ENCODE measurements at regions not wholly inside any gene's neighbourhood (a gene's known extent, or its start where the extent isn't known, plus 50 kb on each side); places are given as distances from the start of the nearest gene placed in this dataset.

DNA sequence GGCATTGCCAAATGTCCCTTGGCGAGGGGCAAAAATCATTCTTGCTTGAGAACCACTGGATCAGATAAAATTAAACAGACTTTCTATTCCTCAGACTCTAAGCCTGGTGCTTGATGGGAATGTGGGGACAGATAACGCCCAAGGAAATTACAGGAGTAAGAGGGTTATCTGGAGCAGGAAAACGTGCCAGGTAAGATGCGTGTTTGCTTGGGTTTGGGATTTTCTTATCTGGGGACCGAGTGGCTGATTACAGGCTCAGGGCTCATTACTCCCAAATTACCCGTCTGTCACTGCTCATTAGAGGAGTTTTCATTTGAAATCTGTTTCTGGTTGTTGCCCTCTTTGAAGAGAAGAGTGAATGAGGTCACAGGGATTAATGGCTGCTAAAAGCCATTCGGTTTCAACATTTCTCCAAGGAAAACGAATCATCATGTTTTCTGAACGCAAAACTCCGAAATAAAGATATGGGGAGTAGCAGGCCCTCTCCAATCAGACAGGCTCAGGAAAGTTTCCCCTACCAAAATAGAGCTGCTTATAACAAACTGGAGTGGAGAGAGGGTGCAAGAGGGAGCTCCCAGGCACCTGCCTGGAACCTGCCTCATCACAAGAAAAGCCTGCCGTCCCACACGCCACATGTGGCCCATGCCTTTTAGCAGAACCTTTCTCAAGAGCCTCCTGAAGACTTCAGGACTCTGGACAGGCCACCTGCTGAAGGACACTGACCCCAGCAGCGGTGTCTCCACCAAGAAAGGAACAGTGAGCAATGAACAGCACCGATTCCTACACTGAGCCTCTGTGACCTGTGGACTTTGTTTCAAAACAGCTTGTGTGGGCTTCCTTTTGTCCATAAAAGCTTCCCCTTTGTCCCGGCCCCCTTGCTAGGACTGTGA lies 136.4 kb downstream of the ICE1 start:
- DNase-seq (ENCODE audit: insufficient read length) (no peak), FAIRE-seq (no peak)
- TF ChIP-seq POLR2A (IDR thresholded peaks at IDR 0.05; ENCODE audit: low read depth, low read length) = no peak
- no peak for TF ChIP-seq TAF1 (IDR thresholded peaks at IDR 0.05; ENCODE audit: borderline replicate concordance, low read depth, low read length)
- no peak for TF ChIP-seq POLR2AphosphoS5 (IDR thresholded peaks at IDR 0.05; ENCODE audit: low read depth, low read length)

DNA sequence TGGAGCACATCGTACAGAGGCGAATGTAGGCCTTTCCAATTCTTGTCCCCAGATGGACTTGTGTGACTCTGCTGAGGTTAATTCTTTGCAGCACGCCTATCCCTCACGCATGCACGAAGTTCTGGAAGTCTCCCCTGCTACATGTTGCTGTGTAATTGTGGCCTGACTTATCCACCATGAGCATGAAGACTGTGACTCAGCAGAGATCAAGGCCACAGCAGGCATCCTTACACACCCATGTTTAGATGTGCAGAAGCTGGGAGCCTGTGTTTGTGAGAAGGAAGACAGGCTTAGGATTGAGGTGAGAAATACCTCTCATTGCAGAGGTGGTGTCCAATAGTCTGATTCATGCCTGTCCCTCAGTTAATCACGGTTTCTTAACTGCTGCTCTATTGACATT lies 135.6 kb downstream of the ICE1 start:
- TF ChIP-seq TAF1 (IDR thresholded peaks at IDR 0.05; ENCODE audit: borderline replicate concordance, low read depth, low read length) = no peak
- TF ChIP-seq POLR2AphosphoS5 (IDR thresholded peaks at IDR 0.05; ENCODE audit: low read depth, low read length) = no peak
- TF ChIP-seq POLR2A (IDR thresholded peaks at IDR 0.05; ENCODE audit: low read depth, low read length) = no peak
- FAIRE-seq (no peak), DNase-seq (ENCODE audit: insufficient read length) (no peak)

DNA sequence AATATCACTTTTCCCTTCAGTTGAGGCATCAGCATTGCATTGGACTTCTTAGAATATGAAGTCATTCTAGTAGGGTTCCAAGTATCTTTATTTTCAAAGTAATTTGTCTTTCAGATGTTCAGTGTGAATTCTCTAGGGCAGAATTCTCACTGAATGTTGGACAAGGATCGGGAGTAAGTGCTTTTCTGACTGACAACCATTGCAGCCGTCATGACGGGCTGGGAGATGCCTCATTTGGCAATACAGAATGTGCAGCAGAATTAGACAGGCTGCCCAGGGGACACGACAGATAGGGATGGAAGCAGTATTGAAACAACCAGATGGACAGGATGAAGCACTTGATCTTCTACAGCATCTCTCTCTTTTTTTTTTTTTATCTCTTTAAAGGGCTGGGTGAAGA lies 129.0 kb downstream of the ICE1 start:
- TF ChIP-seq POLR2A (IDR thresholded peaks at IDR 0.05; ENCODE audit: low read depth, low read length) (no peak), POLR2AphosphoS5 (IDR thresholded peaks at IDR 0.05; ENCODE audit: low read depth, low read length) (no peak), TAF1 (IDR thresholded peaks at IDR 0.05; ENCODE audit: borderline replicate concordance, low read depth, low read length) (no peak)
- no peak for DNase-seq (ENCODE audit: insufficient read length)
- FAIRE-seq = no peak

- FAIRE-seq = no peak
- no peak for DNase-seq (ENCODE audit: insufficient read length)
- TF ChIP-seq POLR2AphosphoS5 (IDR thresholded peaks at IDR 0.05; ENCODE audit: low read depth, low read length) = no peak
- TF ChIP-seq POLR2A (IDR thresholded peaks at IDR 0.05; ENCODE audit: low read depth, low read length) = no peak
- no peak for TF ChIP-seq TAF1 (IDR thresholded peaks at IDR 0.05; ENCODE audit: borderline replicate concordance, low read depth, low read length)
These were observed 123.9 kb downstream of the ICE1 start for GRCh38 chr5:5546408-5546807.

- TF ChIP-seq POLR2A (IDR thresholded peaks at IDR 0.05; ENCODE audit: low read depth, low read length) (no peak), TAF1 (IDR thresholded peaks at IDR 0.05; ENCODE audit: borderline replicate concordance, low read depth, low read length) (no peak), POLR2AphosphoS5 (IDR thresholded peaks at IDR 0.05; ENCODE audit: low read depth, low read length) (no peak)
- no peak for DNase-seq (ENCODE audit: insufficient read length)
- no peak for FAIRE-seq
These were observed 121.7 kb downstream of the ICE1 start for GRCh38 chr5:5544094-5544663.

- DNase-seq (ENCODE audit: insufficient read length) (no peak), FAIRE-seq (no peak)
- no peak for TF ChIP-seq POLR2AphosphoS5 (IDR thresholded peaks at IDR 0.05; ENCODE audit: low read depth, low read length)
These were observed 120.2 kb downstream of the ICE1 start for GRCh38 chr5:5542654-5543053.

DNA sequence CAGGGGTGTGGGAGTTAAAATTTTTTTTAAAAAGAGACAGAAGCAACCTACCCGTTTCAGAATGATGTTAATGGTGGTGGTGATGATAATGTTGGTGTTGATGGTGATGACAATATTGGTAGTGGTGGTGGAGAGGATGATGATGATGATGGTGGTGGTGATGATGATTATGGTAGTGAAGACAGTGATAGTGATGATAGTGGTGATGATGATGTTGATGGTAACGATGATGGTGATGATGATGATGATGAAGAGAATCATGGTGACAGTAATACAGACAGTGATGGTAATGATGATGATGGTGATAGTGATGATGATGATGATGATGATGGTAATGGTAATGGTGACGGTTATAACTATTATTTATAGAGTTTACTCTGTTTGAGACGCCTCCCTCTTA lies 117.6 kb downstream of the ICE1 start:
- DNase-seq (ENCODE audit: insufficient read length) = no peak
- no peak for FAIRE-seq
- TF ChIP-seq POLR2AphosphoS5 (IDR thresholded peaks at IDR 0.05; ENCODE audit: low read depth, low read length) (no peak), TAF1 (IDR thresholded peaks at IDR 0.05; ENCODE audit: borderline replicate concordance, low read depth, low read length) (no peak), POLR2A (IDR thresholded peaks at IDR 0.05; ENCODE audit: low read depth, low read length) (no peak)

Measured in GM12892 (cell line).